AG04450 (cell line): ENCODE measurements at regions not wholly inside any gene's neighbourhood (a gene's known extent, or its start where the extent isn't known, plus 50 kb on each side); places are given as distances from the start of the nearest gene placed in this dataset.

Experiments used
- CTCF ChIA-PET: fragments of 300-600, 350-600 bp; formaldehyde crosslinking; extraction: SDS; loops from one replicate; lab custom pipeline; 2022; ENCODE audit warnings: antibody characterized with exemption, inconsistent platforms; lab: Charles Lee
- POLR2A ChIA-PET: fragments of 350-600 bp; formaldehyde crosslinking; extraction: SDS; loops from one replicate; lab custom pipeline; 2021; ENCODE audit warnings: antibody characterized with exemption, inconsistent platforms; lab: Yijun Ruan, JAX
- DNase-seq: peaks from one replicate; pipeline ENCODE4 v3.0.0-alpha.2; 2011; ENCODE audit warnings: low read depth, low spot score
- H3K27ac ChIP-seq: one replicate; pipeline ENCODE4 v1.5.1; 2012; ENCODE audit warnings: low read depth, low read length, control low read depth
- H3K27me3 ChIP-seq: one replicate; pipeline ENCODE4 v1.6.0; 2012; ENCODE audit warnings: low read length; ENCODE audit not compliant: control insufficient read depth, insufficient read depth
- H3K4me3 ChIP-seq: 2 replicates; pipeline ENCODE4 v1.5.1; 2011; ENCODE audit warnings: mild to moderate bottlenecking, low read depth, low read length, control low read depth
- H3K9me3 ChIP-seq: 2 replicates; pipeline ENCODE4 v1.5.1; 2012; ENCODE audit warnings: low read length; ENCODE audit not compliant: control insufficient read depth, insufficient read depth
- TF ChIP-seq, protein P1 (sequence below): IDR thresholded peaks from 2 replicates; pipeline ENCODE4 v1.5.1; 2011; ENCODE audit warnings: low read depth, low read length, control low read depth, inconsistent platforms

DNA sequence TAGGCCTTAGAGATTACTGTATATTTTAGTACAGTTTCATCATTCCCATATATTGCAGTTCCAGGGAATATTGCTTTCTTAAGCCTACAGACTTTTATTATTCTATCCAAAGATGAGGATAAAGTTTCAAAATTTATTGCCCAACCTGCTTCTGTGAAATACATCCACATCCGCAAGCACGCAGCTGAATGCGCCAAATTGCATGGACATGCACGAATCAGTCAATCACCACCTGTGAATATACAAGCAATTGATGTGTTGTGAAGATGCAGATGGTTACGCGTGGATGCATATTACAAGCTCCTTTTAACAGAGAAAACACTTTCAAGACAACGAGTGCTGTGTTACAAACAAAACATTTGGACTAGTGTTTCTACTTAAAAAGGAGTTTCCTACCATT lies 577.8 kb upstream of the PLXNA2 start:
- Histone ChIP-seq H3K27me3 (no peaks in the 10 kb centered on the region), H3K9me3 (no peaks in the 10 kb centered on the region; the same call in 1 of the 2 replicates), H3K4me3 (no peak overlapping the region), H3K27ac (no peak overlapping the region)
- ChIA-PET CTCF (no interaction called here), POLR2A (no interaction called here)
- TF ChIP-seq, protein P1, sequence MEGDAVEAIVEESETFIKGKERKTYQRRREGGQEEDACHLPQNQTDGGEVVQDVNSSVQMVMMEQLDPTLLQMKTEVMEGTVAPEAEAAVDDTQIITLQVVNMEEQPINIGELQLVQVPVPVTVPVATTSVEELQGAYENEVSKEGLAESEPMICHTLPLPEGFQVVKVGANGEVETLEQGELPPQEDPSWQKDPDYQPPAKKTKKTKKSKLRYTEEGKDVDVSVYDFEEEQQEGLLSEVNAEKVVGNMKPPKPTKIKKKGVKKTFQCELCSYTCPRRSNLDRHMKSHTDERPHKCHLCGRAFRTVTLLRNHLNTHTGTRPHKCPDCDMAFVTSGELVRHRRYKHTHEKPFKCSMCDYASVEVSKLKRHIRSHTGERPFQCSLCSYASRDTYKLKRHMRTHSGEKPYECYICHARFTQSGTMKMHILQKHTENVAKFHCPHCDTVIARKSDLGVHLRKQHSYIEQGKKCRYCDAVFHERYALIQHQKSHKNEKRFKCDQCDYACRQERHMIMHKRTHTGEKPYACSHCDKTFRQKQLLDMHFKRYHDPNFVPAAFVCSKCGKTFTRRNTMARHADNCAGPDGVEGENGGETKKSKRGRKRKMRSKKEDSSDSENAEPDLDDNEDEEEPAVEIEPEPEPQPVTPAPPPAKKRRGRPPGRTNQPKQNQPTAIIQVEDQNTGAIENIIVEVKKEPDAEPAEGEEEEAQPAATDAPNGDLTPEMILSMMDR: no peak
- no peak for DNase-seq

DNA sequence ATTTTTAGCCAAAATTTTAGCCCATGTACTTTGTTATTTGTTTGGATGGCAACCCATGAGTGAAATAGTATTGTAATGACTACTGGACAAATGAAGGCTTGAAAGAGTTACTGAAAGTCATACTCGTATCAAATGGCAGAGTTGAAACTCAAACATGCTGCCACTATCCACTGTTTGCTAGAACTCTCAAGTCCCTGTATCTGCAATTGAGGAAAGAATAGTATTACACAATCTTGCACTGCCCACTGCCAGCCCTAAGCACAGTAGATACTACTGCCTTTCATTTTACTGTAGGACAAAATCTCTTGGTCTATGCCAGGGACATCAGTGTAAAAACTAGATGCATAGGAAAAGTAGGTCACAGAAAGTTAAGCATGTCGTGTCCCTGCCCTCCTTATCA lies 581.1 kb upstream of the PLXNA2 start:
- POLR2A ChIA-PET: no interaction called here
- H3K9me3 ChIP-seq: no peaks in the 10 kb centered on the region; the same call in 1 of the 2 replicates
- no peak overlapping the region for H3K4me3 ChIP-seq
- DNase-seq: no peak
- H3K27ac ChIP-seq: no peak overlapping the region
- CTCF ChIA-PET: no interaction called here
- TF ChIP-seq, protein P1: no peak
- H3K27me3 ChIP-seq: no peaks in the 10 kb centered on the region

DNA sequence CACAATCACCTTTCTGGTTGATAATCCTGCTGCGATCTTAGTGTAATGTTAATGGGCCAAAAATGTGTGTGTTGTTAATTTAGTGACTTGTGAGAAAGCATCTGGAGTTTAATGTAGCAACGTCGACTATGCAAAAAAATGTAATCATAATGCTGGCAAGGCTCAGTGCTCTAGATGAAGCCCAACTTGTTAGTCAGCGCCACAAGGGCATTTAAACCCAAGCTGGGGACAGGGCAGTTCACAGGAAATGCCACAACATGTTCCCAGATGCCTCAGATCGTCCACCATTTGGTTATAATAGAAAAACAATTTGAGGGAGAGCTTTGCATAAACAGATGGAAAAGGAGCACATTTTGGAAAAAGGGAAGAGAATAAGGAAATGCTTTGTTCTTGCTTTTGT lies 585.4 kb upstream of the PLXNA2 start:
- Histone ChIP-seq H3K4me3 (no peak overlapping the region), H3K27ac (no peak overlapping the region), H3K9me3 (no peaks in the 10 kb centered on the region), H3K27me3 (no peaks in the 10 kb centered on the region)
- CTCF ChIA-PET: no interaction called here
- POLR2A ChIA-PET: no interaction called here
- no peak for DNase-seq
- TF ChIP-seq, protein P1: no peak

DNA sequence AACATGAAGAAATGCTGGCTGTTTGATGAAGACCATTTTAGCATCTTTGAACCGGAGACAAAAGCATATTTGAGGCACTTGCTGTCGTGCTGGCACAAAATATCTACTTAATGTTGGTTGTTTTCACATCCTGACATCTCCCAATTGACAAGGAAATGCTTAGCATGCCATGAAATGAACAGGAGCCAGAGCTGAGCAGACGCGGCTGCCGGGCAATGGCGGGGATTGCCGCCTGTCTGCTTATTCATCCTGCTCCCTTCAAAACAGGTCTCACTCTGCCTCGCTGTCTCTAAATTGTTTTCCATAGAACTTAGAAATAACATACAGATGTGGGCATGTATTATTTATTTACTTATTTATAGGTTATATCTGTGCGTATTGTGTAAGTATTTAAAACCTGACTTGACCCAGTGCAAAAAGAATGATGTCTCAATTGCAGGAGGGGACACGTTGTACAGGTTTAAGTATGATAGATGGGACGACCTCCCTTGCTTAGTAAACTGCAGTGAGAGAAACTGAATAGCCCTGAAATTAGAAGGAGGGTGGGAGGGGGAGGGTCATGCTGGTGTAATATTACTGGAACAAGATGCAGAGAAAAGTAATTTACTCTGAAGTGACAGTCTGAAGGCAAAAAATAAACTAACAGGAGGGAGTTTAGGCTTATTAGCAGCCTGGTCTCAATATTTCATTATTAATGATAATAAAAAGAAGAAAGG lies 590.4 kb upstream of the PLXNA2 start:
- DNase-seq: no peak
- TF ChIP-seq, protein P1: no peak
- H3K4me3 ChIP-seq: no peak overlapping the region
- H3K27me3 ChIP-seq: no peaks in the 10 kb centered on the region
- ChIA-PET CTCF (interaction anchor here (0.6 kb wide), 1 partner anchor 871 kb away, joined by 6 read pairs; no protein-coding TSS in a partner anchor), POLR2A (no interaction called here)
- H3K27ac ChIP-seq: no peak overlapping the region
- H3K9me3 ChIP-seq: no peaks in the 10 kb centered on the region

DNA sequence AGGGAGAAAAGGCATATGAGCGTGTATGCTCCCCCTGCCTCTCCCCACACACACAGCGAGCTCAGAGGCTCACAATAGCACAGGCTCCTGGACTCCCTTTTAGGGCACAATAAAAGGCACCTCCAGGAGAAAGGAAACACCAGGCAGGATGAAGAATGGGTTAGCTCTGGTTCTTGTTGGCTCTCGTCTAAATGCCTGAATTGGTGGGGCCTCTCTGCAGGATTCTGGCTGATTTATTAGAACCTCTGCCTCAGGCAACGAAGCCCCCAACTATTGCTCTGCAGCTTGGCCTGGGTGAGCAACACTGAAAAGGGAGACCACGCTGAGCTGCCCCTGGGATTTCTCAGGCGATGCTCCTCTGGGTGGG lies 590.9 kb upstream of the PLXNA2 start:
- TF ChIP-seq, protein P1: no peak
- Histone ChIP-seq H3K9me3 (no peaks in the 10 kb centered on the region), H3K27ac (no peak overlapping the region), H3K27me3 (no peaks in the 10 kb centered on the region), H3K4me3 (no peak overlapping the region)
- ChIA-PET POLR2A (no interaction called here), CTCF (interaction anchor here (0.6 kb wide), 1 partner anchor 872 kb away, joined by 6 read pairs; no protein-coding TSS in a partner anchor)
- DNase-seq: no peak
